ENCODE measurements at regions not wholly inside any gene's neighbourhood (a gene's known extent, or its start where the extent isn't known, plus 50 kb on each side); places are given as distances from the start of the nearest gene placed in this dataset.

GRCh38 chr12:81819991-81820633 is 61.0 kb upstream of the PPFIA2 start:
- Histone ChIP-seq H3K36me3 (ENCODE audit: insufficient read depth, low read length, poor library complexity, severe bottlenecking) (no peaks in the 10 kb centered on the region), H3K4me1 (ENCODE audit: insufficient read depth, low read length, poor library complexity, severe bottlenecking) (no peaks in the 10 kb centered on the region), H3K27me3 (replicated peaks; ENCODE audit: insufficient read depth, low read depth, low read length, poor library complexity) (no peaks in the 10 kb centered on the region), H3K27ac (ENCODE audit: low read depth, low read length, poor library complexity, severe bottlenecking) (no peak overlapping the region), H3K9me3 (ENCODE audit: low read depth, low read length, poor library complexity, severe bottlenecking) (no peaks in the 10 kb centered on the region), H3K4me3 (ENCODE audit: low read depth, low read length, poor library complexity, severe bottlenecking) (no peak overlapping the region)
- no peak for DNase-seq (ENCODE audit: low spot score)
- ChIA-PET POLR2A (ENCODE audit: low non-redundant PET) (no interaction called here), CTCF (no interaction called here)
- TF ChIP-seq CTCF (conservative IDR thresholded peaks at IDR 0.05; ENCODE audit: low read depth, low read length) (no peak), EZH2 (IDR thresholded peaks at IDR 0.05; ENCODE audit: borderline replicate concordance, low read depth, low read length, poor library complexity, severe bottlenecking) (no peak)
- no TSS peak for BruUV-seq (replicated peaks)
- intact Hi-C loops (cut with micrococcal nuclease; ENCODE audit: unreplicated experiment): no loop called here

- DNase-seq (ENCODE audit: low spot score): no peak
- Histone ChIP-seq H3K36me3 (ENCODE audit: insufficient read depth, low read length, poor library complexity, severe bottlenecking) (no peaks in the 10 kb centered on the region), H3K27ac (ENCODE audit: low read depth, low read length, poor library complexity, severe bottlenecking) (no peak overlapping the region), H3K9me3 (ENCODE audit: low read depth, low read length, poor library complexity, severe bottlenecking) (no peaks in the 10 kb centered on the region), H3K4me1 (ENCODE audit: insufficient read depth, low read length, poor library complexity, severe bottlenecking) (peaks cover 6% of the 10 kb centered on the region), H3K27me3 (replicated peaks; ENCODE audit: insufficient read depth, low read depth, low read length, poor library complexity) (peaks cover 6% of the 10 kb centered on the region), H3K4me3 (ENCODE audit: low read depth, low read length, poor library complexity, severe bottlenecking) (no peak overlapping the region)
- BruUV-seq (replicated peaks): no TSS peak
- no peak for TF ChIP-seq CTCF (conservative IDR thresholded peaks at IDR 0.05; ENCODE audit: low read depth, low read length)
- no peak for TF ChIP-seq EZH2 (IDR thresholded peaks at IDR 0.05; ENCODE audit: borderline replicate concordance, low read depth, low read length, poor library complexity, severe bottlenecking)
- CTCF ChIA-PET: no interaction called here
- intact Hi-C loops (cut with micrococcal nuclease; ENCODE audit: unreplicated experiment): no loop called here
- POLR2A ChIA-PET (ENCODE audit: low non-redundant PET): no interaction called here
Measured at GRCh38 chr12:81815611-81816010, 56.5 kb upstream of the PPFIA2 start.

- Histone ChIP-seq H3K36me3 (ENCODE audit: insufficient read depth, low read length, poor library complexity, severe bottlenecking) (no peaks in the 10 kb centered on the region), H3K27me3 (replicated peaks; ENCODE audit: insufficient read depth, low read depth, low read length, poor library complexity) (peaks cover 6% of the 10 kb centered on the region), H3K9me3 (ENCODE audit: low read depth, low read length, poor library complexity, severe bottlenecking) (no peaks in the 10 kb centered on the region), H3K4me1 (ENCODE audit: insufficient read depth, low read length, poor library complexity, severe bottlenecking) (peaks cover 19% of the 10 kb centered on the region), H3K27ac (ENCODE audit: low read depth, low read length, poor library complexity, severe bottlenecking) (no peak overlapping the region), H3K4me3 (ENCODE audit: low read depth, low read length, poor library complexity, severe bottlenecking) (no peak overlapping the region)
- CTCF ChIA-PET: no interaction called here
- TF ChIP-seq CTCF (conservative IDR thresholded peaks at IDR 0.05; ENCODE audit: low read depth, low read length): no peak
- TF ChIP-seq EZH2 (IDR thresholded peaks at IDR 0.05; ENCODE audit: borderline replicate concordance, low read depth, low read length, poor library complexity, severe bottlenecking): no peak
- DNase-seq (ENCODE audit: low spot score): no peak
- intact Hi-C loops (cut with micrococcal nuclease; ENCODE audit: unreplicated experiment): no loop called here
- POLR2A ChIA-PET (ENCODE audit: low non-redundant PET): no interaction called here
- no TSS peak for BruUV-seq (replicated peaks)
Measured at GRCh38 chr12:81811778-81812125, 52.6 kb upstream of the PPFIA2 start.

Data from A673 (cell line).